ENCODE measurements at regions not wholly inside any gene's neighbourhood (a gene's known extent, or its start where the extent isn't known, plus 50 kb on each side); places are given as distances from the start of the nearest gene placed in this dataset.

DNA sequence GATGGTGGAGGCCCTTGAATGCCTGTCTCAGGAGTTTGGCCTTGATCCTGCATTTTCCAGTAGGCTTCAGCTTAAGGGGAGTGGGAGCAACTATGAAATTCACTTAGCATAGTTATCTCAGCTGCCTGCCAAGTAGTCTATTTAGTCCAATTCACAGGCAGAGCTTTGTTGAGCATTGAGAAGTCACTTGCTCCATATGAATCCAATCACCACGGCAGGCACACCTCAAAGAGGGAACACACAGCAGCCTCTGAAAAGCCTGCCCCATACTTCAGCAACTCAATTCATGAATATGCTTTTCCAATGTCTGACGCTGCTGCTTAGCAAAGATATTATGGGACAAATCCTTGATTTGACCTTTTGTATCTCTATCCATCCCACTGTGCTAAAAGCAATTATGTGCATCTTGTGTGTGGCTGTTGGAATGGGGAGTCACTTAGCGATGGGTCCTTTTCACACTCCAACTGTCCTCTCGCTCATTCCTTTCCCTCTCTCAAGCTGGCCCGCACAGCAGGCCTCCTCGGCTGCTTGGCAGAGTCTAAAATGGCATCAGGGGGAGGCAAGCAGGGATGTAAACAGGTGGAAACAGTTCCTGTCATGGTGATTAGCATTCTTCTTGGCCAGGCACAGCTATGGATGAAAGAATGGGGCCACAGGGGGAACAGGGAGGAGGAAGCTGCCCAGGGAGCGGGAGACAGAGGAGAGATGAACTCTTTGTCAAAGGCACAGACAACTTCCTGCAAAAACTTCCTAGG is 56.0 kb upstream of the LRPPRC start:
- ATAC-seq = no peak
- TF ChIP-seq, protein P1, sequence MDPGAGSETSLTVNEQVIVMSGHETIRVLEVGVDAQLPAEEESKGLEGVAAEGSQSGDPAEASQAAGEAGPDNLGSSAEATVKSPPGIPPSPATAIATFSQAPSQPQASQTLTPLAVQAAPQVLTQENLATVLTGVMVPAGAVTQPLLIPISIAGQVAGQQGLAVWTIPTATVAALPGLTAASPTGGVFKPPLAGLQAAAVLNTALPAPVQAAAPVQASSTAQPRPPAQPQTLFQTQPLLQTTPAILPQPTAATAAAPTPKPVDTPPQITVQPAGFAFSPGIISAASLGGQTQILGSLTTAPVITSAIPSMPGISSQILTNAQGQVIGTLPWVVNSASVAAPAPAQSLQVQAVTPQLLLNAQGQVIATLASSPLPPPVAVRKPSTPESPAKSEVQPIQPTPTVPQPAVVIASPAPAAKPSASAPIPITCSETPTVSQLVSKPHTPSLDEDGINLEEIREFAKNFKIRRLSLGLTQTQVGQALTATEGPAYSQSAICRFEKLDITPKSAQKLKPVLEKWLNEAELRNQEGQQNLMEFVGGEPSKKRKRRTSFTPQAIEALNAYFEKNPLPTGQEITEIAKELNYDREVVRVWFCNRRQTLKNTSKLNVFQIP (CRISPR knock-in tag; IDR thresholded peaks at IDR 0.05; ENCODE audit: borderline replicate concordance, low read depth) = no peak
- TF ChIP-seq ESRRG (CRISPR knock-in tag; IDR thresholded peaks at IDR 0.05) (no peak), ZNF70 (CRISPR knock-in tag; IDR thresholded peaks at IDR 0.05) (no peak), BACH2 (CRISPR knock-in tag; IDR thresholded peaks at IDR 0.05; ENCODE audit: borderline replicate concordance) (no peak)

DNA sequence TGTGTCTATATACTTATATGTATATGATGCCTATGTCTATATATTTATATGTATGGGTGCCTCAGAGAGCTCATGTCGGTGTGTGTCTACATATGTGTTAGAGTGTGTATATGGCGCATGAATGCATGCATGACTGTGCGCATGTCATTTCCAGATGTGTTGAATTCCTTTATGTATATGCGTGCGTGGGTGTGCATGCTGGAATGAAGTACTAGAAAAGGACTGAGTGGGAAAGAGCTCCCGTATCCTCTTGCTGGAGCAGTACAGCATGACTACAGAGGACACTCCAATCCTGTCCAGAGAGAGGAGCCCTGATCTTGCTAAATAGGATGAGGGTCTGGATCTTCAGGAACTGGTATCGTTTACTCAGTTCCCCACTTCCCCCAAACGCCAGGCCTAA is 56.8 kb upstream of the LRPPRC start:
- no peak for ATAC-seq
- TF ChIP-seq, protein P2, sequence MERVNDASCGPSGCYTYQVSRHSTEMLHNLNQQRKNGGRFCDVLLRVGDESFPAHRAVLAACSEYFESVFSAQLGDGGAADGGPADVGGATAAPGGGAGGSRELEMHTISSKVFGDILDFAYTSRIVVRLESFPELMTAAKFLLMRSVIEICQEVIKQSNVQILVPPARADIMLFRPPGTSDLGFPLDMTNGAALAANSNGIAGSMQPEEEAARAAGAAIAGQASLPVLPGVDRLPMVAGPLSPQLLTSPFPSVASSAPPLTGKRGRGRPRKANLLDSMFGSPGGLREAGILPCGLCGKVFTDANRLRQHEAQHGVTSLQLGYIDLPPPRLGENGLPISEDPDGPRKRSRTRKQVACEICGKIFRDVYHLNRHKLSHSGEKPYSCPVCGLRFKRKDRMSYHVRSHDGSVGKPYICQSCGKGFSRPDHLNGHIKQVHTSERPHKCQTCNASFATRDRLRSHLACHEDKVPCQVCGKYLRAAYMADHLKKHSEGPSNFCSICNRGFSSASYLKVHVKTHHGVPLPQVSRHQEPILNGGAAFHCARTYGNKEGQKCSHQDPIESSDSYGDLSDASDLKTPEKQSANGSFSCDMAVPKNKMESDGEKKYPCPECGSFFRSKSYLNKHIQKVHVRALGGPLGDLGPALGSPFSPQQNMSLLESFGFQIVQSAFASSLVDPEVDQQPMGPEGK (CRISPR knock-in tag; IDR thresholded peaks at IDR 0.05; ENCODE audit: borderline replicate concordance) = no peak
- TF ChIP-seq TCF4 (CRISPR knock-in tag; IDR thresholded peaks at IDR 0.05; ENCODE audit: borderline replicate concordance) (no peak), GLIS3 (CRISPR knock-in tag; IDR thresholded peaks at IDR 0.05) (no peak), ARNTL (CRISPR knock-in tag; IDR thresholded peaks at IDR 0.05; ENCODE audit: borderline replicate concordance, low read depth) (no peak), SNAI2 (CRISPR knock-in tag; IDR thresholded peaks at IDR 0.05) (no peak), ZC3H10 (CRISPR knock-in tag; IDR thresholded peaks at IDR 0.05) (no peak)
- TF ChIP-seq, protein P1 (CRISPR knock-in tag; IDR thresholded peaks at IDR 0.05; ENCODE audit: borderline replicate concordance, low read depth) = no peak
- TF ChIP-seq, protein P3, sequence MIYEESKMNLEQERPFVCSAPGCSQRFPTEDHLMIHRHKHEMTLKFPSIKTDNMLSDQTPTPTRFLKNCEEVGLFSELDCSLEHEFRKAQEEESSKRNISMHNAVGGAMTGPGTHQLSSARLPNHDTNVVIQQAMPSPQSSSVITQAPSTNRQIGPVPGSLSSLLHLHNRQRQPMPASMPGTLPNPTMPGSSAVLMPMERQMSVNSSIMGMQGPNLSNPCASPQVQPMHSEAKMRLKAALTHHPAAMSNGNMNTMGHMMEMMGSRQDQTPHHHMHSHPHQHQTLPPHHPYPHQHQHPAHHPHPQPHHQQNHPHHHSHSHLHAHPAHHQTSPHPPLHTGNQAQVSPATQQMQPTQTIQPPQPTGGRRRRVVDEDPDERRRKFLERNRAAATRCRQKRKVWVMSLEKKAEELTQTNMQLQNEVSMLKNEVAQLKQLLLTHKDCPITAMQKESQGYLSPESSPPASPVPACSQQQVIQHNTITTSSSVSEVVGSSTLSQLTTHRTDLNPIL (CRISPR knock-in tag; IDR thresholded peaks at IDR 0.05; ENCODE audit: low read depth) = no peak

DNA sequence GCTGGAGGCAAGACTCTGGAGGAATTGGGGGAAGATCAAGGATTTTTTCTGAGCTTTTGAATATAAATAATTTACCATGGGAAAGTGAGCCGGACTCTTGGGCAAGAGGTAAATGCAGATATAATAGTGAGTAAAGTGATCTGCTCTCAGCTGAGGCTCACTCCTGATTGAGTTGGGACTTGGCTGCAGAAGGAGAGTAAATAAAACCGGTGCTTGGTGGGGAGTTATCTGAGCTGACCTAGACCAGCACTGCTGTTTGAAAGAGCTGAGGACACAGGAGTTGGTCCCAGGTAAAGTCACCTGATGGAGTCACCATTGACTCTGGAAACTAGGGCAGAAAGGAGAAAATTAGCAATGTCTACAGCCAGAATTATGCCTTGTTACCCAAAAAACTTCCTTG is 57.3 kb upstream of the LRPPRC start:
- TF ChIP-seq, protein P4, sequence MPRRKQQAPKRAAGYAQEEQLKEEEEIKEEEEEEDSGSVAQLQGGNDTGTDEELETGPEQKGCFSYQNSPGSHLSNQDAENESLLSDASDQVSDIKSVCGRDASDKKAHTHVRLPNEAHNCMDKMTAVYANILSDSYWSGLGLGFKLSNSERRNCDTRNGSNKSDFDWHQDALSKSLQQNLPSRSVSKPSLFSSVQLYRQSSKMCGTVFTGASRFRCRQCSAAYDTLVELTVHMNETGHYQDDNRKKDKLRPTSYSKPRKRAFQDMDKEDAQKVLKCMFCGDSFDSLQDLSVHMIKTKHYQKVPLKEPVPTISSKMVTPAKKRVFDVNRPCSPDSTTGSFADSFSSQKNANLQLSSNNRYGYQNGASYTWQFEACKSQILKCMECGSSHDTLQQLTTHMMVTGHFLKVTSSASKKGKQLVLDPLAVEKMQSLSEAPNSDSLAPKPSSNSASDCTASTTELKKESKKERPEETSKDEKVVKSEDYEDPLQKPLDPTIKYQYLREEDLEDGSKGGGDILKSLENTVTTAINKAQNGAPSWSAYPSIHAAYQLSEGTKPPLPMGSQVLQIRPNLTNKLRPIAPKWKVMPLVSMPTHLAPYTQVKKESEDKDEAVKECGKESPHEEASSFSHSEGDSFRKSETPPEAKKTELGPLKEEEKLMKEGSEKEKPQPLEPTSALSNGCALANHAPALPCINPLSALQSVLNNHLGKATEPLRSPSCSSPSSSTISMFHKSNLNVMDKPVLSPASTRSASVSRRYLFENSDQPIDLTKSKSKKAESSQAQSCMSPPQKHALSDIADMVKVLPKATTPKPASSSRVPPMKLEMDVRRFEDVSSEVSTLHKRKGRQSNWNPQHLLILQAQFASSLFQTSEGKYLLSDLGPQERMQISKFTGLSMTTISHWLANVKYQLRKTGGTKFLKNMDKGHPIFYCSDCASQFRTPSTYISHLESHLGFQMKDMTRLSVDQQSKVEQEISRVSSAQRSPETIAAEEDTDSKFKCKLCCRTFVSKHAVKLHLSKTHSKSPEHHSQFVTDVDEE (CRISPR knock-in tag; IDR thresholded peaks at IDR 0.05) = no peak
- TF ChIP-seq, protein P1 (CRISPR knock-in tag; IDR thresholded peaks at IDR 0.05; ENCODE audit: borderline replicate concordance, low read depth) = no peak
- TF ChIP-seq PPARA (CRISPR knock-in tag; IDR thresholded peaks at IDR 0.05; ENCODE audit: borderline replicate concordance) (no peak), ZFP3 (CRISPR knock-in tag; IDR thresholded peaks at IDR 0.05) (no peak), ESRRG (CRISPR knock-in tag; IDR thresholded peaks at IDR 0.05) (no peak), TCF4 (CRISPR knock-in tag; IDR thresholded peaks at IDR 0.05; ENCODE audit: borderline replicate concordance) (no peak), ZFP30 (CRISPR knock-in tag; IDR thresholded peaks at IDR 0.05) (no peak), ISL1 (CRISPR knock-in tag; IDR thresholded peaks at IDR 0.05) (no peak), ZC3H10 (CRISPR knock-in tag; IDR thresholded peaks at IDR 0.05) (no peak)
- TF ChIP-seq, protein P5, sequence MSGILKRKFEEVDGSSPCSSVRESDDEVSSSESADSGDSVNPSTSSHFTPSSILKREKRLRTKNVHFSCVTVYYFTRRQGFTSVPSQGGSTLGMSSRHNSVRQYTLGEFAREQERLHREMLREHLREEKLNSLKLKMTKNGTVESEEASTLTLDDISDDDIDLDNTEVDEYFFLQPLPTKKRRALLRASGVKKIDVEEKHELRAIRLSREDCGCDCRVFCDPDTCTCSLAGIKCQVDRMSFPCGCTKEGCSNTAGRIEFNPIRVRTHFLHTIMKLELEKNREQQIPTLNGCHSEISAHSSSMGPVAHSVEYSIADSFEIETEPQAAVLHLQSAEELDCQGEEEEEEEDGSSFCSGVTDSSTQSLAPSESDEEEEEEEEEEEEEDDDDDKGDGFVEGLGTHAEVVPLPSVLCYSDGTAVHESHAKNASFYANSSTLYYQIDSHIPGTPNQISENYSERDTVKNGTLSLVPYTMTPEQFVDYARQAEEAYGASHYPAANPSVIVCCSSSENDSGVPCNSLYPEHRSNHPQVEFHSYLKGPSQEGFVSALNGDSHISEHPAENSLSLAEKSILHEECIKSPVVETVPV (CRISPR knock-in tag; IDR thresholded peaks at IDR 0.05) = no peak
- TF ChIP-seq, protein P3 (CRISPR knock-in tag; IDR thresholded peaks at IDR 0.05; ENCODE audit: low read depth) = no peak
- ATAC-seq = no peak

Measured in SK-N-SH treated with all-trans-retinoic acid at 6 μM for 48 hours (cell line).